GM10266 (cell line): ENCODE measurements at regions not wholly inside any gene's neighbourhood (a gene's known extent, or its start where the extent isn't known, plus 50 kb on each side); places are given as distances from the start of the nearest gene placed in this dataset.

ENCODE experiments used
- DNase-seq: peaks from one replicate; pipeline ENCODE4 v3.0.0; 2012; ENCODE audit errors: extremely low spot score
- TF ChIP-seq, protein P1 (sequence below): IDR thresholded peaks from 2 replicates; pipeline ENCODE4 v1.5.1; 2012; ENCODE audit warnings: mild to moderate bottlenecking, low read depth; ENCODE audit not compliant: control insufficient read depth, insufficient read depth; ENCODE audit errors: missing control alignments

GRCh38 chr18:47601581-47602272, 328.7 kb downstream of the SMAD2 start:
- TF ChIP-seq, protein P1, sequence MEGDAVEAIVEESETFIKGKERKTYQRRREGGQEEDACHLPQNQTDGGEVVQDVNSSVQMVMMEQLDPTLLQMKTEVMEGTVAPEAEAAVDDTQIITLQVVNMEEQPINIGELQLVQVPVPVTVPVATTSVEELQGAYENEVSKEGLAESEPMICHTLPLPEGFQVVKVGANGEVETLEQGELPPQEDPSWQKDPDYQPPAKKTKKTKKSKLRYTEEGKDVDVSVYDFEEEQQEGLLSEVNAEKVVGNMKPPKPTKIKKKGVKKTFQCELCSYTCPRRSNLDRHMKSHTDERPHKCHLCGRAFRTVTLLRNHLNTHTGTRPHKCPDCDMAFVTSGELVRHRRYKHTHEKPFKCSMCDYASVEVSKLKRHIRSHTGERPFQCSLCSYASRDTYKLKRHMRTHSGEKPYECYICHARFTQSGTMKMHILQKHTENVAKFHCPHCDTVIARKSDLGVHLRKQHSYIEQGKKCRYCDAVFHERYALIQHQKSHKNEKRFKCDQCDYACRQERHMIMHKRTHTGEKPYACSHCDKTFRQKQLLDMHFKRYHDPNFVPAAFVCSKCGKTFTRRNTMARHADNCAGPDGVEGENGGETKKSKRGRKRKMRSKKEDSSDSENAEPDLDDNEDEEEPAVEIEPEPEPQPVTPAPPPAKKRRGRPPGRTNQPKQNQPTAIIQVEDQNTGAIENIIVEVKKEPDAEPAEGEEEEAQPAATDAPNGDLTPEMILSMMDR: no peak
- DNase-seq: no peak

DNA sequence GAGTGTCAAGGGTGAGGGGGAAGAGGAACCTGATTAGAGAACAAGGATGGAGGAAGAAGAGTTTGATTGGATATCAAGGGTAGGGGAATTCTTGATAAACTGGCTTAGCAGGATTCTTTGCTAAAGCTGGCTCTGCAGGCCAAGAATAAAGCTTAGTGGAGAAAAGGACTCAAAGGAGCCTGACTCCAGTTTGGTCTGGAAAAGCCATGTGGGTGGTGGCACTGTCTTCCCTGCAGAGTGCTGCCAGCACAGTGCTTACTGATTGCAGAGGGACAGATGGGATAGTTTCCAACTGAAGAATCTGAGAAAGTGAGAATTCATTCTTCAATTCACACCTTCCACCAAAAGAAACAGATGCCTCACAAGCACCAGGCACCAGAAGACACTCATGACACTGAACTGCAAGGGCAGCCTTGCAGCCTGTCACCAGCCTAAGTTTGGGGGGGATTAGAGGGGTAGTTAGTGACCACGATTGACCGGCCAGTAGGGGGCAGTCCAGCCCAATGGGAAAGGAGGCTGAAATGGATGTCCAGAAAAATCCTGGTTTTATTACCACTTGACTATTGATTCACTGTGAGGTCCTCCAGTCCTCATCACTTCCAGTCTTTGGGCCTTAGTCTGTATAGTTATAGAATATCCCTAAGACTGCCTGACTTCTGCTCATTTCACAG, 334.5 kb downstream of the SMAD2 start:
- TF ChIP-seq, protein P1: peak; percentile 63

GRCh38 chr18:47594621-47595086, 335.8 kb downstream of the SMAD2 start:
- DNase-seq: no peak
- TF ChIP-seq, protein P1: no peak

More for the DNA sequence above, 334.5 kb downstream of the SMAD2 start:
- peak; percentile 44 for DNase-seq

- DNase-seq: no peak
- TF ChIP-seq, protein P1: no peak
These were observed 336.6 kb downstream of the SMAD2 start for GRCh38 chr18:47593744-47594472.

DNA sequence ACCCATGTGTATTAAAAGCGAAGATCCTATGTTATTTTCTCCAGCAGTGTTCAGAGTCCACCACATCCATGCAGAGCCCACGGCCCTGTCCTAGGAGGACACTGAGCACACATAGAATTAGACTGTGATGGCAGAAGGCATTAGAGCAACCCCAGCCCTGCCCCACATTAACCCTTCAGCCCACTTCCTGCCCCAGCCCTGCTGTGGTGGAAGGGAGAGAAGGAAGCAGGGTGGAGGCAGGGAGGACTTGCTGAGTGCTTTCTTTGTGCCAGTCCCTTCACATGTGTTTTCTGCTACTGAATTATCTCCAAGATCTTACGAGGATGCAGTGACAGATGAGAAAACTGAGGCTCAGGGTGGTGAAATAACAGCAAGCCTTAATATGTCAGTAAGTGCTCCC, 339.0 kb downstream of the SMAD2 start:
- TF ChIP-seq, protein P1: no peak
- no peak for DNase-seq

- no peak for DNase-seq
These were observed 336.1 kb upstream of the SKOR2 start for GRCh38 chr18:47587587-47587986.

More at GRCh38 chr18:47587587-47587986, 336.1 kb upstream of the SKOR2 start:
- TF ChIP-seq, protein P1: no peak
